Esophagus squamous epithelium (tissue), 5 donors: ENCODE measurements at regions not wholly inside any gene's neighbourhood (a gene's known extent, or its start where the extent isn't known, plus 50 kb on each side); places are given as distances from the start of the nearest gene placed in this dataset.
A peak's percentile ranks its signal among the peaks of the same experiment; 100 is the strongest.

ENCODE experiments used
- DNase-seq: peaks from one replicate; lab custom pipeline; 2025; lab: John Stamatoyannopoulos, UW
- H3K27ac ChIP-seq, 4 donors: fragments of 200-600 bp; sonication (generic); one replicate each; pipeline ENCODE4 v1.5.1; 2016 to 2019; ENCODE audit warnings: mild to moderate bottlenecking in 1 of 4
- H3K27me3 ChIP-seq, 4 donors: fragments of 200-600 bp; sonication (generic); 1 replicate in 3 of 4; 2 replicates in 1 of 4; pipeline versions ENCODE4 v1.5.1 to v1.6.0; 2017 to 2021; ENCODE audit warnings: antibody characterized with exemption in 1 of 4
- H3K36me3 ChIP-seq, 3 donors: fragments of 200-600 bp; sonication (generic); one replicate each; pipeline ENCODE4 v1.5.1; 2016 to 2019
- H3K4me1 ChIP-seq, 3 donors: fragments of 200-600 bp; sonication (generic); one replicate each; pipeline ENCODE4 v1.5.1; 2017 to 2019
- H3K4me3 ChIP-seq, 4 donors: fragments of 200-600 bp; sonication (generic); 1 replicate in 3 of 4; 2 replicates in 1 of 4; pipeline ENCODE4 v1.5.1; 2016 to 2019; ENCODE audit warnings: mild to moderate bottlenecking in 2 of 4, moderate library complexity in 1 of 4
- H3K9me3 ChIP-seq, 3 donors: fragments of 200-600 bp; sonication (generic); one replicate each; pipeline ENCODE4 v1.5.1; 2016 to 2019
- POLR2A ChIP-seq, 4 donors: fragments of 450-650 bp; IDR thresholded peaks; one replicate each; pipeline ENCODE4 v1.6.1; 2017; ENCODE audit warnings: antibody characterized with exemption in 4 of 4, mild to moderate bottlenecking in 4 of 4, moderate library complexity in 3 of 4
- WGBS, 2 donors: methylation state at CpG; one replicate each; pipeline ENCODE4 v1.1.5; 2018; 5-methylcytosine and 5-hydroxymethylcytosine counted together
- intact Hi-C: fragments of 100-400 bp; cut with DNase I; formaldehyde crosslinking; loops from one replicate; pipeline ENCODE4 v1.15.0; 2022
- TF ChIP-seq, protein P1 (sequence below), 6 experiments: fragments of 450-650 bp in 4 of 6; fragments of 200-600 bp in 2 of 6; sonication (generic) in 2 of 6; IDR thresholded peaks; one replicate each; pipeline ENCODE4 v1.5.1; 2016 to 2019; ENCODE audit warnings: antibody characterized with exemption in 6 of 6, mild to moderate bottlenecking in 4 of 6, moderate library complexity in 4 of 6
- donor health status: DM: yes; HTN: yes; CAD: no.

- TF ChIP-seq, protein P1, sequence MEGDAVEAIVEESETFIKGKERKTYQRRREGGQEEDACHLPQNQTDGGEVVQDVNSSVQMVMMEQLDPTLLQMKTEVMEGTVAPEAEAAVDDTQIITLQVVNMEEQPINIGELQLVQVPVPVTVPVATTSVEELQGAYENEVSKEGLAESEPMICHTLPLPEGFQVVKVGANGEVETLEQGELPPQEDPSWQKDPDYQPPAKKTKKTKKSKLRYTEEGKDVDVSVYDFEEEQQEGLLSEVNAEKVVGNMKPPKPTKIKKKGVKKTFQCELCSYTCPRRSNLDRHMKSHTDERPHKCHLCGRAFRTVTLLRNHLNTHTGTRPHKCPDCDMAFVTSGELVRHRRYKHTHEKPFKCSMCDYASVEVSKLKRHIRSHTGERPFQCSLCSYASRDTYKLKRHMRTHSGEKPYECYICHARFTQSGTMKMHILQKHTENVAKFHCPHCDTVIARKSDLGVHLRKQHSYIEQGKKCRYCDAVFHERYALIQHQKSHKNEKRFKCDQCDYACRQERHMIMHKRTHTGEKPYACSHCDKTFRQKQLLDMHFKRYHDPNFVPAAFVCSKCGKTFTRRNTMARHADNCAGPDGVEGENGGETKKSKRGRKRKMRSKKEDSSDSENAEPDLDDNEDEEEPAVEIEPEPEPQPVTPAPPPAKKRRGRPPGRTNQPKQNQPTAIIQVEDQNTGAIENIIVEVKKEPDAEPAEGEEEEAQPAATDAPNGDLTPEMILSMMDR (IDR thresholded peaks at IDR 0.05), result no peak
- no peak for TF ChIP-seq POLR2A (IDR thresholded peaks at IDR 0.05)
- intact Hi-C loops, result no loop called here
- no peaks in the 10 kb centered on the region for H3K36me3 ChIP-seq
- no peak for DNase-seq
- no peaks in the 10 kb centered on the region for H3K9me3 ChIP-seq
- no peaks in the 10 kb centered on the region for H3K27me3 ChIP-seq
- H3K4me1 ChIP-seq, result no peaks in the 10 kb centered on the region
- 58 to 61% methylated on average over 2 of the region's 2 CpGs for whole genome bisulfite sequencing, 2 donors
- H3K27ac ChIP-seq, result no peak overlapping the region
- H3K4me3 ChIP-seq, result no peak overlapping the region
Measured at GRCh38 chrX:13927175-13927574, 102.5 kb downstream of the GEMIN8 start.

DNA sequence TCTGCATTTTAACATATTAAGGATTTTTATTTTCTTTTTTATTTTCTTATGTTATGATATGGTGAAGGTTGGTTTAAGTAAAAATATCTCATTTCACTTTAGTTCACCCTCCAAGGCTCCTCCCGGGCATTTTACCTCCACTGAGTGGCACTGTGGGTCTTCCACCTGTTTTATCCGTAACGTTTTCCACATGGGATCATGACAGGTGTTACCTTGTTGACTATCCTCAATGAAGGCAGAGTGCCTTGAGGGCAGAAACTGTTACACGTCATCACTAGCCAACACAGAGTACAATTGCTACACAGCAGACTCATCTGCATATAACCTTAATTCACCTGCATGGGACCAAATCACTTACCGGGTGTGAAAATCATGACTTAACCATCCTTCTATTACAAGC lies 105.8 kb downstream of the GEMIN8 start:
- Histone ChIP-seq H3K9me3 (no peaks in the 10 kb centered on the region), H3K36me3 (no peaks in the 10 kb centered on the region), H3K4me1 (no peaks in the 10 kb centered on the region), H3K27me3 (no peaks in the 10 kb centered on the region), H3K27ac (no peak overlapping the region), H3K4me3 (no peak overlapping the region)
- WGBS, 2 donors, result 40 to 62% methylated on average over 1 to 5 of the region's 5 CpGs
- no peak for DNase-seq
- TF ChIP-seq POLR2A (IDR thresholded peaks at IDR 0.05), result no peak
- TF ChIP-seq, protein P1 (IDR thresholded peaks at IDR 0.05), result peak in 1 of 6 experiments; percentile 32
- intact Hi-C loops, result no loop called here

DNA sequence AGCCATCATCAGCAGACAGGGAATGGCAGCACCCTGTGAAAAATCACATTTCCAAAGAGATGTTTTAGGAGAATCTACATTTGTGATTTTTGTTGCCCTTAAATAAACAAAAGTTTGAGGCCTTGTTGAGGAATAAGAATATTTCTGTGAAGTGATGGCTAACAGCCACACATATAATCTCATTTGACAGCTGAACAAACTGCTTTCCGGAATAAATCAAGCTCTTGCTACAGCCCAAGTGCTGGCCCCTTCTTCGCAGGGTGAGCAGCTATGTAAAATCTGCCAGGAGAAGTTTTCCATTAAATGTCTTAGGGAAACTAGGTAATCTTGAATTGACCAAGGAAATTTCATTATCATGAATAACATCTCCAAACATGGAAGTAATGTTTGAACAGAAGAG lies 106.4 kb upstream of the GPM6B start:
- DNase-seq, result no peak
- intact Hi-C loops, result no loop called here
- 29 to 49% methylated on average over 2 of the region's 2 CpGs for WGBS, 2 donors
- H3K4me1 ChIP-seq, result no peaks in the 10 kb centered on the region
- H3K4me3 ChIP-seq, result no peak overlapping the region
- H3K27me3 ChIP-seq, result no peaks in the 10 kb centered on the region
- TF ChIP-seq, protein P1 (IDR thresholded peaks at IDR 0.05), result no peak
- no peak for TF ChIP-seq POLR2A (IDR thresholded peaks at IDR 0.05)
- H3K27ac ChIP-seq, result no peak overlapping the region
- no peaks in the 10 kb centered on the region for H3K9me3 ChIP-seq
- H3K36me3 ChIP-seq, result no peaks in the 10 kb centered on the region

DNA sequence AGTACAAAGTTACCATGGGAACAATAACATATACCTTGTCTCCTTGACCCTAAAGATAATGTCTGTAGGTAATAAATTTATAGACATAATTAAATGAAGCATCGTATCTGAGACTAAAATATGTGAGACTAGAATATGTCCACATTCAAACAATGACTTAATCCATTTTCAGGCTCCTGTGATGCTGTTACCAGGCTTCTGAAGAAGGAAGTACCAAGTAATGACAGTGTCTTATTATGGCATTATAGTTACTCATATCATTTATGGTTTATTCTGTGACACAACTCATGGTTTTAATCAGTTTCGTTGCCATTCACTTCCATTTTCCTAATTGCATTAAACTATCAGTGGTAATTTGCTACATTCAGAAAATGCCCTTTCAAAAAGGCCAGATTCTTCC lies 100.6 kb upstream of the GPM6B start:
- H3K27me3 ChIP-seq, result no peaks in the 10 kb centered on the region
- no peak overlapping the region for H3K27ac ChIP-seq
- WGBS, 2 donors, result 54 to 79% methylated on average over 2 of the region's 2 CpGs
- intact Hi-C loops, result no loop called here
- H3K4me3 ChIP-seq, result no peak overlapping the region
- H3K4me1 ChIP-seq, result no peaks in the 10 kb centered on the region
- H3K9me3 ChIP-seq, result no peaks in the 10 kb centered on the region
- no peaks in the 10 kb centered on the region for H3K36me3 ChIP-seq
- TF ChIP-seq POLR2A (IDR thresholded peaks at IDR 0.05), result no peak
- TF ChIP-seq, protein P1 (IDR thresholded peaks at IDR 0.05), result no peak
- DNase-seq, result no peak

DNA sequence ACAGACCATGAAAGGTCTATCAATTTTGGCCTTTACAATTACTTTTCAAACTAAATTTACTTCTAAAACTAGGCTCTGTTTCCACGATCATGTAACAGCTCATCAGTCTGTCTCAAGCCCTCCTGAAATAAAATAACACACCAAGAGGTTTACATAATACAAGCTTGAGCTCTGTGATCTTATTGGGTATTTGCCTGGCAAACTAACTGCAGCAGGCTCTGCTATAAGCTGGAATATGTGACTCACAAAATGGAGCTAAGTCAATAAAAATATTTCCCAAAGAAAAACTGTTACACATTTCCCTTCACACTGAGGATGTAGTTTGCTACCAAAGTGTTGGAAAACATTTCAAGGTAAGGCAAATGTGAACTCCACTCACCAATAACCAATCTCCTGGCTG lies 94.7 kb upstream of the GPM6B start:
- TF ChIP-seq, protein P1 (IDR thresholded peaks at IDR 0.05), result no peak
- TF ChIP-seq POLR2A (IDR thresholded peaks at IDR 0.05), result no peak
- H3K36me3 ChIP-seq, result no peaks in the 10 kb centered on the region
- 38 to 71% methylated on average over 1 of the region's 1 CpG for WGBS, 2 donors
- H3K4me1 ChIP-seq, result no peaks in the 10 kb centered on the region
- DNase-seq, result no peak
- H3K27me3 ChIP-seq, result no peaks in the 10 kb centered on the region
- H3K9me3 ChIP-seq, result no peaks in the 10 kb centered on the region
- intact Hi-C loops, result no loop called here
- no peak overlapping the region for H3K4me3 ChIP-seq
- no peak overlapping the region for H3K27ac ChIP-seq
